NCI-H1092 (cell line): ENCODE measurements at regions not wholly inside any gene's neighbourhood (a gene's known extent, or its start where the extent isn't known, plus 50 kb on each side); places are given as distances from the start of the nearest gene placed in this dataset.
A peak's percentile ranks its signal among the peaks of the same experiment; 100 is the strongest.

Experiments
- DNase-seq: peaks from one replicate; lab custom pipeline; 2025; lab: John Stamatoyannopoulos, UW

DNA sequence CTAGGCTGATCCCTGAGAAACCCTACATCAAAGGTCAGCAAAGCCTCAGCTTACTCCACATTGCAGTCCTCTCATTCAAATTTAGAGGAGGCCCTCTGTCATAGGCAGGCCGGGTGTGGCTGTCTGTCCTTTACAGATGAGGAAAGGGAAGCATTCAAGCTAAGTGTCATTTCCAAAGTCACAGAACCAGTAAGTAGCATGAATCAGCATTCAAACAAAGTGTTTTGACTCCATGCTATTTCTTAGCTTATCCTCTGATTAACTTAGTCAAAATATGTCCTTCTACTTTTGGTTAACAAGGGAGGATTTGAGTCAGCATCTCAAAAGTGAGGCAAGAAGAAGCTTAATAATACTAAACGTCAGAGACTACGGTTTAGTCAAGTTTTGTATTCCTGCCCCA, 409.0 kb upstream of the POU3F3 start:
- no peak for DNase-seq

DNA sequence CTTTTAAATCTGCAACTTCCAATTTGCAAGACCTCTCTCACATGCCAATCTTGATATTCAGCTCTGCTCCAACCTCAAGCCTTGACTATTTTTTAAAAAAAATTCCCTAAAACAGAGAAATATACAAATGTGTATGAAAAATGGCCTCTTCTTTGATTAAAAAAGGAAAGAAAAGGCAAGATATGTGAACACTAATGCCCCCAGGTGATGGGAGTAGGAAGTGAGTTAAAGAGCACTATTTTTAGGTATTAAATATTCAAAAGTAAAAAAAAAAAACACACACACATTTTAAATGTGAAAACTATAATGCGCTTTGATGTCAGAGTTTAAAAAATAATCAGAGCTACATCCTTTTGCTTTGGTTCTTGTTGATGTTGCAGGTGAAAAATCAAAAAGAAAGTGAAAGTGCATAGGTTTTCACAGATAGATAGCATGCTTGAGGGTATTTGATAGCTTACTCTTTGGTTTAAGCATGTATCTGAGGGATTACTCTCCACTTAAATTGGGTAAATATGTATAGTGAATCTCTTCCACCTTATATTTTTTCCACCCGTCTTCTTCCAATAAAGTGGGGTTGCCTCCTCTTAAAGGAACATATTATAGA, 406.0 kb upstream of the POU3F3 start:
- DNase-seq = no peak

DNA sequence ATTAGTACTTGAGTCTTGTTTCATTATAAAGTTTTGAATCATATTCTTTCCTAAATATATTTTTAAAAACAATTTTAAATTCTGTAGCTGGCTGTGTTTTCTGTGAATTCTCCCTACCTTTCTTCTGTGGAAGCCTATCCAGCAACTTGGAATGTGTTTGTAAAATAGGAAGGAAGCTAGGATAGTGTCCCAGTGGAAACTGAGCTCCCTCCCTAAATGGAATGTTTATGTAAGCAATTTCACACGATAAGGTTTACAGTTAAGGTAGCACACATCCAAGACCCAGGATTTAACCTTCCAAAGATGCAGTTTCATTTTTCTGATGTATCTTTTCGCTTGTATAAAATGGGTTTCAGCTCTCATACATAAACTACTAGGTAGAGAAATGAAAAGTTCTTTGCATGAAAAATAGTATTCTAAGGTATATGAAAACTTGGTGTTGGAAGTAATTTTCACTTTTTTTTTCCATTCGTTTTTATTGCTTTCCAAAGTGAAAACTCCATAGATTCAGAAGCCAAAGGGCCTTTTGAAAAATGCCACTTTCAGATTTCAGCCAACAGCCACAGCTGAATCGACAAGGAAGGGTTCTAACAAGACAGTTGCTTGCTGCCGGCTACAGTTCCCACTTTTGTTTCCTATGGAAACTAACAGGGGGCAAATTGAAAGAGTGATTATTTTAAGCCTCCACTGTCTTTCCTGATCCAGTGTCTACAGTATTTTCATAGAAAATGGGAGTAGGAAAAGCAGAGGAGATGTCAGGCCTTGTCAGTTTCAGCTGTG, 405.1 kb upstream of the POU3F3 start:
- DNase-seq = no peak

DNA sequence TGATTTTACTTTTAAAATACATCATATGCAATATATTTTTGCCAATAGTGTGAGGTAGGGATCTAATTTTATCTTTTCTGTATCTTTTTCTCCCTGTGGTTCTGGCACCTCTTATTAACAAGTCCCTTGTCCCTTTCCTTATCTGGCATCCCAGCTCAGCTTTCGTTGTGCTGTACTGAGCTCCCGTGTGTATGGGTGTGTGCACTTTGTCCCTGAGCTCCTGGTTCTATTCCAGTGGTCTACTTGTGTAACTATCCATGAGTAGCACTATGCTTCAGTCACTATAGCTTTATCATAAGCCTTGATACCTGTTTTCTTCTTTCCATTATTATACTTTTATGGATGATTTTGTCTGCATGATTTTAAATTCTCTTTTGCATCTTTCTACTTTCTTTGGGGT, 401.4 kb upstream of the POU3F3 start:
- no peak for DNase-seq

DNA sequence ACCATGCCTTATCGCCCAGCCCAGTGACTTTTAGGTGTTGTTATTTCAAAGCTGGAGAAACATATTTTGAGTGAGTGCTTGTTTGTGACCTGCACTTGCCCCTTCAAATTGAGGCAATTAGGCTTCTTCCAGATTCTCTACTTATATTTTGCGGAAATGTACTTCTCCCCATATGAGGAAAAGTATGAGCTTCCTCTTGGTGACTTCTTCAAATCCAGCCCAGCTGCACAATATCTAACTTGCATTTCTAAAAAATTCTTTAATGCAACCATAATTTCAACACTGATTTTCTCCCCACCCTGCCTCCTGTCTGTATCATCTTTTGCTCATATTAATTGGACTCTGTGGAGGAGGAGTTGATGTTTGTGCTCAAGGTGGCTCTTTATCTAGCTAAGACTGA, 391.2 kb upstream of the POU3F3 start:
- DNase-seq = no peak

DNA sequence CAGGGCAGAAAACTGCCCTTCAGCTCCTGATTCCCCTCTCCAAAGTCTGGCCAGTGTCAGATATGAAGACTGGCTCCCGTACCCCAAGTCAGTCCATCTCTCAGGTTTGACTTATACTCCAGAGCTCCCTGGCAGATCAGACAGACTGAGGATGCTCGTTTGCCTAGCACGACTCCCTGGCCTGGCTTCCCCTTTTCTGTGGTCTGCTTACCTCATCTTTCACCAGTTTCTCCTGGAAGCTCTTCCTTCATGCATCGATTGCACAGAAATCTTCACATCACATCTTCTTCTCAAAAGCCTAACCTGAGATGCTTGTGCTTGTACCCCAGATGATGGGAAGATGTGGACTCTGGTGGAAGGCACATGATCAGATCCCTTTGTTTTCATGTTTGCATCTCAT, 387.9 kb upstream of the POU3F3 start:
- no peak for DNase-seq

DNA sequence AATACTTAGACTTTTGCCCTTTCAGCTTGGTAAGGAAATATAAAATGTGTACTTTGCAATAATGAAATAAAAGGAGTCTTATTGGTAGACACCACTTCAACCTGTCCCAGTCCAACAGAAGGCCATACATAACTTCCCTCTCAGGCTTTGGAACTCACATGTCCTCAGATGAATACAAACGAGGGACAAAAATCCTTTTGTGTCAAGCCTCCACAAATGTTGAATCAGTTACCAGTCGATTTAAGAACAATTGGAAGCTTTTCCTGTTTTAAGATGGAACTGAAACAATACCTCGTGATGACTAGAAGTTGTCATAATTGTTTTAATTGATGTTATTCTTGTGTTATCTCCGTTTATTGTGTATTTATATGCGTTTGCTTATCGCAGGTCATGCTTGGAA, 385.1 kb upstream of the POU3F3 start:
- no peak for DNase-seq

DNA sequence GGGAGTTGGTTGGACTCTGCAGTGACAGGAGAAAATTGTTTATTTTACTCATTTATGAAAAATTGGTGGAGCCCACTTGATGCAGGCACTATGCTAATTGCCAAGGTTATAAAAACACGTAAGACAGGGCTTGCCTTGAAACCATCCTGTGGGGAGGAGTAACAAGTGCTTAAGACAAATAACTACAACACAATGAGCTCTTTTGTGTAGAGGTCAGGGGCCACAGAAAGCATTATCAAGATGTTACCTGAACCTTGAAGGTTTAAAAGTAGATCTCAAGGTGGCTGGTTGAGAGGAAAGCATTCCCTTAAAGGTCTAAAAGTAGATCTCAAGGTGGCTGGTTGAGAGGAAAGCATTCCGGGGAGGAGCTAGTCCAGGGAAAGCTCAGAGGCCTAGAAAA, 381.8 kb upstream of the POU3F3 start:
- DNase-seq = no peak

DNA sequence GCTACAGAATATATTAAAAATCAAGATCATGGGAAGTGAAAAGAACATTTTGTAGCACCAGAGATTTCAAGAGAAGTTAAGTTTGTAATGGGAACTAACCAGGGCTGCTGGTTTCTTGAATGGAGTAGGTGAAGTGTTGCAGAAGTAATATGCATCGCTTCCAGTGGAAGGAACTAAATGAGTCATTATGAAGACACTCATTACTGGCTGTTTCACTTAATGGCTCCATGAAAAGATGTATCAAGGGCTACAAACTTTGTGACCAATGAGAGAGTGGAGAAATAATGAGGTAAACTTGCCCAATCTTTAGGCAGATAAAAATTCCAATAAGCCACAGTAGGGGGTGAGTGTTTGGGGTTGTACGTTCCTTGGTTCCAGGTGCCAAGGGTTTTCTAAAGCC, 380.4 kb upstream of the POU3F3 start:
- no peak for DNase-seq

DNA sequence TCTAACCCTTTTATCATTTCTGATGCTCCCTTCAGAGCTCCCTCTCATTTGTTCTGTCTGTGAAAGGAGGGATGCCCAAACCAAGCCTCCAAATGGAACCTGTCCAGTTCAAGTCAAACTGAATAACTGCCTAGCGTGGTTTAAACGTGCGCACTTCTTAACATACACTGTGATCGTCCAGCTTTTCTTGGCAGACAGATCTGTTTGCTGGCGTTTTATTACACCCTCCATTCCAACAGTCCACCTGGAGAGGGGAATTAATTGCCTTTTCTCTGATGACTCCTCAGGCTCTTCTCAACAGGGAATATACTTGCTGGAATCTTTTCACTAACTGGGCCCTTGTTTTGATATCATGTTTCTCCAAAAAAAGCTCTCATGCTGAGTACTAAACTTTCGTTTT, 379.2 kb upstream of the POU3F3 start:
- DNase-seq = no peak

DNA sequence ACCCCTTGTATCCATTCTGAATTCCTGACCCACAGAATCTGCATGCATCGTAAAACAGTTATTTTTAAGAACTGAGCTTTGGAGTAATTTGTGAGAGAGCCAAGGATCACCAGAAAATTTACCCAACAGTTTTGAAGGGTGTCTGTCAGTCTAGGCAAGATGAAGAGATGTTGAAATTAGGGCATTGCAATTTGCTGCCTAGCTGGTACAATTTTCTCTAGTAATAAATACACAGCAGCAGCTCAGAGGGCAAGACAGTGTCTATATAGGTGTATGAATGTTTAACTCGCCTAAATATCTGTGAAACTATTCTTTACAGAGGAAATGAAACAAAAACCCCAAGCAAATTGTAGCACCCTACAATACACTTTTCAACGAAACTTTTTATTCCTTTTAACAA, 377.8 kb upstream of the POU3F3 start:
- no peak for DNase-seq

DNA sequence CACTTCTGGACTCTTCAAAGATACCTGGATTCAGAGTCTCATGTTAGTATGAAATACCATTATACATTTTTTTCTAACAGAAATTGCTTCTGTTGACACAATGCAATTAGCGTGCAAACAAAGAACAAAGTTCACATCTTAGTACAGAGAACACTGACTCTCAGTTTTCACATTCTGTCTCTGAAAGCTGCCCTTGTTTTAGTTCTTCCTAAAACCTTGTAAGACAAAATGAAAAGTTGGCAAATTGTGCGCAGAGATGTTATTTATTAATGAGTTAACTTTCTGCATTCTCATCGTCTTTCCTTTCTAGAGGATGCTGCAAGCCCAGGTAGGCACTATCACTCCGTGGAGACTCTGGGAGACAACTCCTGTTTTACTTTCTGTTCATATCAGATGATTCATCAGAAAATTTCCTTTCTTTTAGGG, 377.3 kb upstream of the POU3F3 start:
- DNase-seq = no peak

DNA sequence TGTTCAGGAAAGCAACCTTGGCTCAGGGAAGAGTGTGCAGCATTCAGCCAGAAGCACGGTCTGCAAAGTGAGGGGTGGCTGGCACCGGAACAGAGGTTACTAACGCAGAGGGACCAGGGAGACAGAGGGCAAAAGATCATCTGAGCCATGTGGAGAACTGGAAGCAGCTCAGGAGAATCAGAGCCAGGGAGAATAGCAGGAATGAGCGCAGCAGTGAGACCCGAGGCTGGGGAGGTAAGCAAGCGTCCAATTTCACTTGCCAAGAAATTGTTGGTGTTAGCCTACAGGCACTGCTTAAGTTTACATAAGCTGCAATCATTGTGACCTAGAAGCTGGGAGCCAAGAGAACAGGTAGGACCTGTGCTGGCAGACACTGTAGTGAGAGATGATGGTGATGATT, 372.6 kb upstream of the POU3F3 start:
- DNase-seq = no peak

DNA sequence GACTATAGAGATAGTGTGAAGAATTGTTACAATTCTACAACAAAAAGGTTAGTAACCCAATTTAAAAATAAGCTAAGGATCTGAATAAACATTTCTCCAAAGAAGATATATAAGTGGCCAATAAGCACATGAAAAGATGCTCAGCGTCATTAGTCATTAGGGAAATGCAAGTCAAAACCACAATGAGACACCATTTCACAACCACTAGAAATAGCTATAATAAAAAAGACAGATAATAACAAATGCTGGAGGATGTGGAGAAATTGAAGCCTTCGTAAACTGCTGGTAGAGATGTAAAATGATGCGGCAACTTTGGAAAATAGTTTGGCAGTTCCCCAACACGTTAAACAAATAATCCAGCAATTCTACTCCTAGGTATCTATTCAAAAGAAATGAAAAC, 366.5 kb upstream of the POU3F3 start:
- no peak for DNase-seq

DNA sequence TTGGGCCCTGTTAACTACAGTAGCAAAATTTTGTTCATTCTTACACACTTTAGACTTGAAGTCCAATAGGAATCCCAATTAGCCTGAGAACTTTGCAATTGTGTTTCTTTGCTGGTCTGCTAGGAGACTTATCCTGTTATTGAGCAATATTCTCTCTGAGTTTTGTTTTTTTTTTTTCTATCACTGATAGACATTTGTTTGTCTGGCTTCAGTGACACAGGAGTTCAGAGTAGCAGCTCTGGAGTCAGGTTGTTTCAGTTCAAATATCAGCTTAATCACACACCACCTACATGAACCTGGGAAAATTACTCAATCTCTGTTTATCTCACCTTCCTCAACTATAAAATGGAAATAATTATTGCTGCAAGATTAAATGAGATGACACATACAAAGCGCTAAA, 360.2 kb upstream of the POU3F3 start:
- no peak for DNase-seq

DNA sequence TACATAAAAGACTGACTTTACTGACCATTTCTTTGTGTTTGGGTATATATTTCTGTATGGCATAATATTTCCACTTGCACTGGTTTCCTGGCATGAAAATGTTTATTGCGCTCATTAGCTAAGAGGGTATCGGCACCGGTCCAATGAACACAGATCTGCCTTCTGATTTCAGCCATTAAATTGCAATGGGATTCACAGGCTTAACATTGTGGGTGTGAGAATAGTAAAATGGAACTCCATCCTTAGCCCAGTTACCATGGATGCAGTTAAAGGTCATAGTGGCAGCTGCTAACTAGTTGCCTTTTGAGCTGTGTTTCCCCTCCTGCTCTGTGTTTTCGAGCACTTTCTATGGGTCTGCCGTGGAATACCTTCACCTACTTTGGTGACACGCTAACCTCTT, 352.6 kb upstream of the POU3F3 start:
- peak; percentile 69 for DNase-seq

DNA sequence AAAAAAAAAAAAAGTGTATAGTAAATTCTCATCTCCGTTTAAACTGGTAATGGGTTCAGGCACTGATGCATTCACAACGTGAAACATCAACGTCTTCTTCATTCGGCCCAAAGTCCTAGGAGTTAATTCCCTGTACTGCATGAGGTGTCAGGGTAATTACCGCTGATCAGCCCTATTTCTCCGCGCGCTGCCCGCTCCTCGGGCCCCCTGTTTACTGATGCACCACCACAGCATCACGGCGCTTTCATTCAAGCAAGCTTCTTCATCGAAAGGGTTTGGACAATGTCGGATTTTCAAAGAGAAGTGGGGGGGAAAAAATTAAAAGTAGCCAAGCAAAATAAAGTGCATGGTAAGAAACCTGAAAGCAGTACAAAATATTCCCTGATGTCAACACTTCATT, 352.0 kb upstream of the POU3F3 start:
- no peak for DNase-seq

DNA sequence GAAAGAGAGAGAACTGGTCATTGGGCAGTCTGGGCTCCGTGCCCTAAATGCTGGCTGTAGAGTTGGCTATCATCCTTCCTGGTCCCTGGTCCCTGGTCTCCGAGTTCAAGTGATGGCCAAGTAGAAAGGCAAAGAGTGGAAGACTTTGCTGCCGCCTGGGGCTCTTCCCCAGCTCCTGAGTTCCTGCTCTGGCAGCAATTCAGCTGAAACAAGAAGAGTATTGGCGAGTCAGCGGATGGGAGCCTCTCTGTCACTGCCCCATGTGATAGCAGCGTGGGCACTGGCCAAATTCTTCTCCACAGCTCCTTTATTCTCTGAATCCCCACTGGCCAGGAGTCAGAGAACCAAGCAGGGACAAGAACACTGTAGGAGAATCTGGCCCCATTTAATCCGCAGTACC, 351.0 kb upstream of the POU3F3 start:
- no peak for DNase-seq

DNA sequence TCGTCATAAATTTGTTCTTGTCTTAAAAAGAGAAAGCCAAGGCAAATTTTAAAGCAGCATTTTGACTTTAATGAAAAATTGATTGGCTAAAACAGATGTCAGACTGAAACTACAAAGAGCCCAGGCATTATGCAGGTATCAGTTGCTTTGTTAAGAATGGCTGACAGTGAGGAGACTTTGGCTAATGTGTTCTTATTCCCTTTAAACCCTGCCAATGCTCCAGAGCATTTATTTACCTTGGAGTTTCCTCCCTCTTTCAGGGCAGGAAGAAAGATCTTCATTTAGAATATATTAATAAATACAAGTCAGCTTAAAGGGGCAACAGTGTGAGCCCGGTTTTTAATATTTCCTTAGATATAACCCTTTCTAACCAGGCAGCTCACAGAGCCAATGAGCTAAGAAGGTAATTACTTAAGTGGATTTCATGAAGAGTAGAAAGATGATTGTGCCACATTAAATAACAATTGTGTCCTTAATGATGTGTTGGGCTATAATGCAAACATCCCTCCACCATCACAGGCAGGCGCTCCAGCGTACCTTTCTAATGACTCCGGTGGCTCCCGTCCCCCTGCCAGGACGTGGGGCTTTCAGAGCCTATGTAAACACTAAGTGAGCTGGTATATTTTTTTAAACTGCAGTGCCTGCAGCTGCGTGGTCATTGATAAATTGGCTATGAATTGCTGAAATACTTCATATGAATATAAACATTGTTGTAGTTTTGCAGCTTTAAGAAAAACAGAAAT, 349.4 kb upstream of the POU3F3 start:
- peak; percentile 45 for DNase-seq

DNA sequence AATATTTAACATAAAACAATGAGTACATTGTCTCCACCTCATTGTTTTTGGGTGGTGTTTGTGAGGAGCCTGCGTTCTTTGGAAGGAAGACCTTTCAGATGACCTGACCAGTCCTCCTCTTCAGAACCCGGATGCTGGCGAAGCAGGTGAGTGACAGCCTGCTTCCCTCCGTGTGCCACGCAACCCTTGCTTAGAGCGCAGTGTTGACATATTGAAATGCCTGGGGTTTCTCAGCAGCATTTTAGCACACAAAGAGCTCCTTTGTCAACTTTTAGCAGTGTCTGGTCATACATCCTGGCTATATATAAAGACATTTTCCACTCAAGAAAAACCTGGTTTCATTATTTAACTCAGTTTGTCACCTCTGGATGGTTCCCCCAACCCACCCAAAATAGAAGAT, 335.7 kb upstream of the POU3F3 start:
- DNase-seq = no peak

DNA sequence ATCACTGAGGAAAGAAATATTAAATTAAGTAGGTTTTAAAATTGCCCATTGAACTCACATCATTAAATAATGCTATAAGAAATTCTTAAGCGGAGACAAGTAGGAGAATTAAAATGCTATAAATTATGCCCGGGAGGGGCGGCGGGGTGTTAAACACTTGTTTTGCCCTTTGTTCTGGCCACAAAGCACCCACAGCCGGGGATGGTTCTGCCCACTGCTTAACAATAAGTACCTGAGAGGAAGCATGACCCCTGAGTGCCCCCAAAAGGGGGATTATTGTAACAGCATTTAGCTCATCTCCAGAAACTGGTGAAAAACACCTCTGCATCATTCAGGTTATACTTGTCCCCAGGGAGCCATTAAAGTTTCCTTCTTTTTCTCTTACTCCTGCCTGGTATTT, 332.7 kb upstream of the POU3F3 start:
- peak; percentile 37 for DNase-seq

DNA sequence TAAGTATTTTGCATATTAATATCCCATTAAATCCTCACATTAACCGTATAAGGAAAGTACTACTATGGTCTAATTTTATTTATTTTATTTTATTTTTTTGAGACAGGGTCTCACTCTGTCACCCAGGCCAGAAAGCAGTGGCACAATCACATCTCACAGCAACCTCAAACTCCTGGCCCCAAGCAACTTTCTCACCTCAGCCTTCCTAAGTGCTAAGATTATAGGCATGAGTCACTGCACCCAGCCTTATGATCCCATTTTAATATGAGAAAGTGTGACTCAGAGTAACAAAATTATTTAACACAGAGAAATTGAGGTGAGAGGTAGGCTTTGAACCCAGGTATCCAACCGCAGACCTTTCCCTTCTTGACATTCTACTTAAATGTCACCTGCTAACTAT, 330.0 kb upstream of the POU3F3 start:
- DNase-seq = no peak

DNA sequence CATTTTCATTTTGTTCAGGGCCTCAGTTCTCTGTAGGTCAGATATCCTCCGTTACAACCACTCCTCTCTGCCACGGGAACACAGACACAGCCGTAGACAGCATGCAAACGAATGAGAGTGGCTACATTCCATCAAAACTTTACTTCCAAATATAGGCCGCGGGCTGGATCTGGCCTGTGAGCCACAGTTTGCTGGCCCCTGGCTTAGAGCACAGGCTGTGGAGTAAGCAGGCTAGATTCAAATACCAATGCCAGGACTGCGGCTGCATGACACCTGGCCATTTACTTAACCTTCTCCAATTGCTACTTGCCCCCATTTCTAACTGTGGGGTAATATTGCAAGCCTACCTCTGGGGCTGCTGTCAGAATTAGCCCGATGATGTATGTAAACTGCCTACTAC, 325.8 kb upstream of the POU3F3 start:
- DNase-seq = no peak
